ENCODE measurements at regions not wholly inside any gene's neighbourhood (a gene's known extent, or its start where the extent isn't known, plus 50 kb on each side); places are given as distances from the start of the nearest gene placed in this dataset.

GRCh38 chr2:238521002-238521401 is 94.3 kb downstream of the ASB1 start:
- TF ChIP-seq, protein P1, sequence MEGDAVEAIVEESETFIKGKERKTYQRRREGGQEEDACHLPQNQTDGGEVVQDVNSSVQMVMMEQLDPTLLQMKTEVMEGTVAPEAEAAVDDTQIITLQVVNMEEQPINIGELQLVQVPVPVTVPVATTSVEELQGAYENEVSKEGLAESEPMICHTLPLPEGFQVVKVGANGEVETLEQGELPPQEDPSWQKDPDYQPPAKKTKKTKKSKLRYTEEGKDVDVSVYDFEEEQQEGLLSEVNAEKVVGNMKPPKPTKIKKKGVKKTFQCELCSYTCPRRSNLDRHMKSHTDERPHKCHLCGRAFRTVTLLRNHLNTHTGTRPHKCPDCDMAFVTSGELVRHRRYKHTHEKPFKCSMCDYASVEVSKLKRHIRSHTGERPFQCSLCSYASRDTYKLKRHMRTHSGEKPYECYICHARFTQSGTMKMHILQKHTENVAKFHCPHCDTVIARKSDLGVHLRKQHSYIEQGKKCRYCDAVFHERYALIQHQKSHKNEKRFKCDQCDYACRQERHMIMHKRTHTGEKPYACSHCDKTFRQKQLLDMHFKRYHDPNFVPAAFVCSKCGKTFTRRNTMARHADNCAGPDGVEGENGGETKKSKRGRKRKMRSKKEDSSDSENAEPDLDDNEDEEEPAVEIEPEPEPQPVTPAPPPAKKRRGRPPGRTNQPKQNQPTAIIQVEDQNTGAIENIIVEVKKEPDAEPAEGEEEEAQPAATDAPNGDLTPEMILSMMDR (IDR thresholded peaks at IDR 0.05; ENCODE audit: insufficient read depth, low read depth, low read length, missing control alignments), result no peak
- DNase-seq (ENCODE audit: low read depth), result no peak
- no peak overlapping the region for H3K4me3 ChIP-seq (ENCODE audit: low read depth, low read length)

DNA sequence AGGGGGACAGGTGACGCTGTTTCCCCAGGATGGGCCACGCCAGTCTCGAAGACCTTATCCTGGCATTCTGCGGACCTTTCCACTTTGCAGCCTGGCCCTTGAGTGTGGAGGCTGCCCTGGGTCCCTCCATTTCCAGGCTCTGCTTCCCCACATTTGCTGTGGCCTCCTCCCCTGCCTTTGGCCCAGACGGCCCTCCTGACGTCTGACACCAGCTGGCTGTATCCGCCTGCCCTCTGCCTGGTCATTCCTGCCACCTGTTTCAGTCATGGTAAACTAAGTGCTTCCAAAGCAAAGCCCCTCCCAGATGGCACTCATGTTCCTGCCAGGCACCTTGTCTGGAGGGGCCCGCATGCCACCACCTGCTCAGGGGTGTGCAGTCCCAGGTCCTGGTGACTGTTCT is 95.1 kb downstream of the ASB1 start:
- TF ChIP-seq, protein P1 (IDR thresholded peaks at IDR 0.05; ENCODE audit: insufficient read depth, low read depth, low read length, missing control alignments), result no peak
- no peak for DNase-seq (ENCODE audit: low read depth)
- no peak overlapping the region for H3K4me3 ChIP-seq (ENCODE audit: low read depth, low read length)

GRCh38 chr2:238523158-238524110 is 96.7 kb downstream of the ASB1 start:
- H3K4me3 ChIP-seq (ENCODE audit: low read depth, low read length), result no peak overlapping the region
- TF ChIP-seq, protein P1 (IDR thresholded peaks at IDR 0.05; ENCODE audit: insufficient read depth, low read depth, low read length, missing control alignments), result no peak
- DNase-seq (ENCODE audit: low read depth), result no peak

GRCh38 chr2:238524426-238524983 is 97.8 kb downstream of the ASB1 start:
- no peak overlapping the region for H3K4me3 ChIP-seq (ENCODE audit: low read depth, low read length)
- TF ChIP-seq, protein P1 (IDR thresholded peaks at IDR 0.05; ENCODE audit: insufficient read depth, low read depth, low read length, missing control alignments), result no peak
- DNase-seq (ENCODE audit: low read depth), result no peak

- H3K4me3 ChIP-seq (ENCODE audit: low read depth, low read length), result no peak overlapping the region
- no peak for DNase-seq (ENCODE audit: low read depth)
- TF ChIP-seq, protein P1 (IDR thresholded peaks at IDR 0.05; ENCODE audit: insufficient read depth, low read depth, low read length, missing control alignments), result no peak
Measured at GRCh38 chr2:238525990-238526389, 99.3 kb downstream of the ASB1 start.

- no peak for DNase-seq (ENCODE audit: low read depth)
- TF ChIP-seq, protein P1 (IDR thresholded peaks at IDR 0.05; ENCODE audit: insufficient read depth, low read depth, low read length, missing control alignments), result no peak
Measured at GRCh38 chr2:238527565-238527964, 100.8 kb downstream of the ASB1 start.

More at GRCh38 chr2:238527565-238527964, 100.8 kb downstream of the ASB1 start:
- no peak overlapping the region for H3K4me3 ChIP-seq (ENCODE audit: low read depth, low read length)
